DMS53 treated with DMSO at 0.1 percent for 48 hours (cell line): ENCODE measurements at regions not wholly inside any gene's neighbourhood (a gene's known extent, or its start where the extent isn't known, plus 50 kb on each side); places are given as distances from the start of the nearest gene placed in this dataset.
"Not testable (repeated sequence)": the region's sequence is repeated elsewhere in the genome, so short reads cannot be mapped to it uniquely, and the experiment has no call there.

ENCODE experiments used
- DNase-seq: peaks from one replicate; lab custom pipeline; 2025; ENCODE audit not compliant: unreplicated experiment; lab: John Stamatoyannopoulos, UW

DNA sequence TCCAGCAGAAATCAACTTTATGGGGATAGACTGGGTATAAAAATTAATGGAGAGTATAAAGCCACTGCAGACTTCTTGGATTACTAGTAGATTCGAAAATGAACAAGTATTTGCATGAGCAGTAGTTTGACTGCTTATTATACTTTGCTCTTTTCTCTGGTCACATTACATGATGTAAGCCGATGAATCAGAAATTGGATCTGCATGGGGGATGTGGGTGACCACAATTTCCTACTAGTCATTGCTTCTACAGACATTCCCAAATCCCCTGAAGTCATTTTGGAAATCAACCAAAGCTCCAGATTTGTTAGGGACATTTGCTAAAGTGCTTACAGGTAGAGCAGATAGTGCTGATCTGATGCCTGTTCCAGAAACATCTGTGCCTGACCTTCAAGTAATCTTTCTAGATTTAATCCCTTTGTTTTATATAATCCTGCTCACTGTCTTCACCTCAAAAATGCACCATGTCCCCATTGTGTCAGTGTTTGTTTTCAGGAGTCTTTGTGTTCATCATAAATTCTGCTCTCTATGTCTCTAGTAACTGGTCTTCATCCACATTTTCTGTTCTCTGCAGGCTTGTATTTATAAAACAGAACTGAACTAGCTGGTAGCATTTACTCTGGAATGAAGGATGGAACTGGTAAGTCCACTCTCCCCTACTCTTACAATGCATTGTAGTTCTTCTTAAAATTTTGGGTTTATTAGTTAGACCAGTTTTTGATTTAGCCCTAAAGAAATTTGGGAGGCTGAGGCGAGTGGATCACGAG, 201.5 kb upstream of the CSNK1A1L start:
- no peak for DNase-seq

- DNase-seq: no peak
Measured at GRCh38 chr13:37303606-37304005, 198.1 kb upstream of the CSNK1A1L start.

DNA sequence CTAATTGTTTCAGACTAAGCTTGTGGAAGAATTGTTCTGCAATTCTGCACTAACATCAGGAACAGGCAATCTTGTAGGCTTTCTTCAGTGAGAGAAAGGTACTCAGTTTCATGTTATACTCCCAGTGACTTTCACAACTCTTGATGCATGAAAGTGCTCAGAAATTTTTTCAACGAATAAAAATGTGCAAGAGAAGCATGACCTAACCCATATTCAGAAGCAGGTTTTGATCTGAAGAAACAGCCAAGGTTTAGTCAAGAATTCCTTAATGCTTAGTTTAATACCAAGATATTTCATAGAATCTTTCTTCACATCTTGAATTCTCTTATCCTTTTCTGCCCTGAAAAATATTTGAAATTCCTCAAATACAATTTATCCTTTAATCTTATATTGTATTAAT, 197.2 kb upstream of the CSNK1A1L start:
- DNase-seq: no peak

GRCh38 chr13:37295573-37295972, 190.1 kb upstream of the CSNK1A1L start:
- no peak for DNase-seq

- DNase-seq: no peak
Measured at GRCh38 chr13:37295071-37295470, 189.6 kb upstream of the CSNK1A1L start.

- DNase-seq: no peak
Measured at GRCh38 chr13:37294472-37294871, 189.0 kb upstream of the CSNK1A1L start.

- no peak for DNase-seq
Measured at GRCh38 chr13:37293295-37293694, 187.8 kb upstream of the CSNK1A1L start.

DNA sequence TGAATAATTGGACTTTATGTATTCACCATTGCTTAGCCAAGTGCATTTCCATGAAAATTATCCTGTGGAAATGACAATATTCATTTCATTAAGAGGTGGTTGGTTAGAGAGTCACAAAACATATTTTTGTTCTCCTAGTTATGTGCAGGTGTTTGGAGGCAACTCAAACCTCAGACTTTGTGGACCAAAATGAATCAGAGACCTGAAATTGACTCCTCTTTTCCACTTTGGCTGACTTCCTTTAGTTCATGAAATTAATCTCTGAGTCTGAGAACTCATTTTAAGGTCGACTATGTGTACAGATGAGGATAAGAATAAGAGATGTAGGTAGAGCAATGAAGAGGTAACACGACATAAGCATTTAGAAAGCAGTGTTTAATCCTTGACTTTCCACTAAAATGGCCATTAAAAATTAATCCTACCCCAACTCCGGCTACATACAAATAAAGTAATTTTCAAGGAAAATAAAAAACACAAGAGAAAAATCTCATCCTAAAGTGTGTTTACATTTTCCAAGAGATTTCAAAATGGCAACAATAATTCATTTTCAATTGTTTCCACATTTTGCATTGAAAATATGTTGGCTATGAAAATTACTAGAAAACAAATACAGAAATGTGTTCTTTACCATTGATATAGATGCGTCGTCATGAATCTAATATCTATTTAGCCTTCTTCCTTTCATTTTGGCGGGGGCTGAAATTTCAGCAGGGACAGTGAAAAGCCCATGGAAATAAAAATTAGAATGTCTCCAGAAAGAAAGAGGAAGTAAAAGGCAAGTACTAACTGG, 185.4 kb upstream of the CSNK1A1L start:
- DNase-seq: no peak

GRCh38 chr13:37289212-37289935, 183.9 kb upstream of the CSNK1A1L start:
- no peak for DNase-seq

GRCh38 chr13:37288057-37288720, 182.7 kb upstream of the CSNK1A1L start:
- no peak for DNase-seq

DNA sequence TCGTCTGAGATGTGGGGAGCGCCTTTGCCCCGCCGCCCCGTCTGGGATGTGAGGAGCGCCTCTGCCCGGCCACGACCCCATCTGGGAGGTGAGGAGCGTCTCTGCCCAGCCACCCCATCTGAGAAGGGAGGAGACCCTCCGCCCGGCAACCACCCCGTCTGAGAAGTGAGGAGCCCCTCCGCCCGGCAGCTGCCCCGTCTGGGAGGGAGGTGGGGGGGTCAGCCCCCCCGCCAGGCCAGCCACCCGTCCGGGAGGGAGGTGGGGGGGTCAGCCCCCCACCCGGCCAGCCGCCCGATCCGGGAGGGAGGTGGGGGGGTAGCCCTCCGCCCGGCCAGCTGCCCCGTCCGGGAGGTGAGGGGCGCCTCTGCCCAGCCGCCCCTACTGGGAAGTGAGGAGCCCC, 174.8 kb upstream of the CSNK1A1L start:
- not testable (repeated sequence) for DNase-seq

DNA sequence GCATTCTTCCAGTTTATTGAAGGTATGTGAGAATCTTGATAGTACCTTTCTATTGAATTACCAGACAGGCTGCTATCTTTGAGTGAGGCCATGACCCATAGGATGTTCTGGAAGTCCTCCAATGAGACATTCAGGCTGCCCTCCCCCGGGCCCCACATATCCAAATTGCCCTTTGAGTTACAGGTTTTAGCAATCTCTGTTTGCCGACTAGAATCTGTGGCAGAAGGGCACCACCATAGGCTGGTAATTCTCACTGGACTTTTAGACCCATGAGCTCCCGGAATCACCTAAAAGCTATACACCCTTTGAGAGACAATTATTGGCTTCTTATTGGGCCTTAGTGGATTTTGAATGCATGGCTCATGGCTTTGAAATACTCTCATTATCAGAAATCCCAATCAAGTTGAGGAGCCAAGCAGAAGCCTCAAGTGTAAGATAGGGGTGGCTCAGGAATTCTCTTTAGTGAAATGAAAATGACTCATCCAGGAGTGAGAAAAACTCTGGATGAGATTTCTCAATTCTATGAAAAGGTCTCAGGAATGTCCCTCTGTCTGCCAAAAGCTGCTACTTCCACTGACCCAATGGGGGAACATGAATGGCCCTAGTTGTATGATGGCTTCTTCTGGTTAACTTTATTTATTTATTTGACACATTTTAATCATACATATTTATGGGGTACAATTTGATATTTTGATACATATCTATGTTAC, 172.1 kb upstream of the CSNK1A1L start:
- no peak for DNase-seq

DNA sequence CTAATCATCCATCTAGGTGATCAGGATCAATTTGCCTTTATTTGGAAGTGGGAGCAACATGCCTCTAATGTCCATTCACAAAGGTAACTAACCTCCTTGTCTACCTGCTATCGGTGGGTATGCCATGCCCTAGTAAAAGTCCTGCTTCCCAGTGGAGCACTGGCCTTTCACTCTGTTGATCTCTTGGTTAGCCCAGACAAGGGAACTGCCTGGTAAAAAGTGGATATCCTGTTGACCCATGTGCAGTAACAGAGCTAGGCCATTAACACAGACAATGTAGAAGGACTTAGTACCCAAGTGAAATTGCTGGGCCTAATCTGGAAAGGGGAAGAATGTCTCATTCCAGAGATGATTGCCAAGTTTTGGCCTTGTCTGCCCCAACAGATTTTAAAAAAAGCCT, 171.5 kb upstream of the CSNK1A1L start:
- no peak for DNase-seq

DNA sequence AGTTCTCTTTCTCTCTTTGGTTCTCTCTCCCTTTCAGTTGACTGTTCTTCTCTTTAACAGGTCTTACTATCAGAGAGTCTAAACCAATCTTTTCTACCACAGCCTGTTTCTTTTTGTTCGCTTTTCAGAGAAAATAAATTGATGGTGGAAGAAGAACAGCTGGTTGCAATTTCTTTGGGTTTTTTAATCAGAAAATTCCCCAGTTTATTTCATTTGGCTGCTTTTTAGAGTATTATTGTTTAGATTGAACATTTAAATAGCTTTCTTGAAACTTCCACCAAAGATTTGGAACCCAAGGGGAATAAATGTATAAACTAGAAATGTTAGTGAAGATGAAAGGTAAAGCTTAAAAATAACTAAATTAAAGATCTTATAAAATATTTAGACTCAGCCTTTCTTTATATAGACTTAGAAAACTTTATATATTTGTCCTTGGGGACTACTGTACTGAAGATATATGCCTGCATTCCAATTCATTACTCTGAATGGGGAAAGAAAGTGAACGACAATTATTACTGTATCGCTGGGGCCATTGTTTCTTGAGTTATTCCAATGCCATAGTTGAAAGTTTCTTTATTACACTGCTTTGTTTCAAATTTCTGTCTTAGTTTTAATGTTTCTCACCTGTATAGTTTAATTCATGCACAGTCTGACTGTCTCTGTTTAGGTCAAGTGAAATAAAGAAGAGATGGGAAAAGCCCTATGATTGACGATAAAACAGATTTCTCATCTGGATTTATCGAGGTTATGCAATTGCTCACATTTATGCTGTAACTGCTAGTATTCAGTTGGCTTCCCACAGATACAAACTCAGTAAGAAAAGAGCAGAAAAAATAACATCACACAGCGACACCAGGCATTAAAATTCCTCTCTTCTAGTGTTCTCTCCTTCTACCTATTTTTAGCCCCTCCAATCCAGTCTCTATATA, 169.4 kb upstream of the CSNK1A1L start:
- DNase-seq: no peak

DNA sequence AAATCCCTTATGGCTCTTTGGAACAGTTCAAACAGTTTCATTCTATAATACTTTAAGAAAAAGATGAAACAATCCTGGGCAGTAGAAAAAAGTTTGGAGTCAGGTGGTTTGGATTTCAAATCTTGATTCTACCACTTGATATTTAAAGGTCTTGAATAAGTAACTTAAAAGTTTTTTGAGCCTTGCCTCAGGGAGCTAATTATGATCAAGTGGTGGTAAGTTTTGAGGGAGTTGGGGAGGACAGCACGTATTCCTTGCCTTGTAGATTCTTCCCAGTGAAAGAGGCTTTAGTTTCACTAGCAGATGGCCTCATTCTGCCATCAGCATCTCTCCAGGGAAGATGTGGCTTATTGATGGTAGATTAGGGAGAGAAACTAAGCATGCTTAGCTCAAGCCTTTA, 168.4 kb upstream of the CSNK1A1L start:
- no peak for DNase-seq

GRCh38 chr13:37270226-37271001, 164.9 kb upstream of the CSNK1A1L start:
- DNase-seq: no peak

DNA sequence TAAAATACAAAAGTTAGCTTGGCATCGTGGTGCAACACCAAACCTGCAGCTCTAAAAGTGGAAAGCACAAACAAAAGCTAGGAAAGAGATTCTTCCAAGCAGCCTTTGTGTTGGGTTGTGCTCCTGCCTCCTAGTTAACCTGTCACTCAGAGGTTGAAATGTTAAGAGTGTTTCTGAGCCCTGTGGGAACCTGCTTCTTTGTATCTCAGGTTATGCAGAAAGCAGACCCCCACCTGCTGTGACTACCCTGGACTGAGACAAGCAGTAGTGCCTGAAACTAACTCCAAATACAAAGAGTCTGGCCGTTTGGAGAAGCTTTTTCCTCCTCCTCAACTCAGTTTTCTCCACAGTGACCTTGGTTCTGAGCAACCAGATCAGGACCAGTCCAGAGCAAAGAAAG, 158.4 kb upstream of the CSNK1A1L start:
- DNase-seq: no peak

- DNase-seq: no peak
Measured at GRCh38 chr13:37257706-37258105, 152.2 kb upstream of the CSNK1A1L start.

DNA sequence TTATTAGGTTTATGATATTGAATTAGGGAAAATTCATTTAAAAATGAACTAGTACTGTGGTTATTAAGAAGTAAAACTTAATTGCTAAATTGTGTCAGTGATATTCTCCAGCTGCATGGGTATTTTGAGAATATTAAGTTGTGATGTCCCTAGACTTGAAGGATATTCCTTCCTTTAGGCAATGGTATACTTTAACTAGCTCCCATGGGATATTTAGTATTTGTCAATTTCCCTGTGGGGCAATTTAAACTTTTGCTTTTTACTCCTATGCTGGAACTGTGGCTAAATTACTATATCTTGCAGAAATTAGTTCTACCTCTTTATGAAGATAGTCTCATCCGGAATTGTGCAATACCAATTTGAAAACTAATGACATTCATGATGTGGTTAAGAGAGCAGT, 151.6 kb upstream of the CSNK1A1L start:
- no peak for DNase-seq
